Testis (tissue), 2 donors: ENCODE measurements at regions not wholly inside any gene's neighbourhood (a gene's known extent, or its start where the extent isn't known, plus 50 kb on each side); places are given as distances from the start of the nearest gene placed in this dataset.

Experiments used
- POLR2A ChIP-seq: fragments of 450-650 bp; IDR thresholded peaks from one replicate; pipeline ENCODE4 v1.6.1; 2017; ENCODE audit warnings: antibody characterized with exemption, mild to moderate bottlenecking, moderate library complexity
- TF ChIP-seq, protein P1 (sequence below), 3 experiments: fragments of 450-650 bp in 2 of 3; fragments of 200-600 bp in 1 of 3; sonication (generic) in 1 of 3; IDR thresholded peaks; one replicate each; pipeline ENCODE4 v1.5.1; 2016 to 2019; ENCODE audit warnings: antibody characterized with exemption in 3 of 3, mild to moderate bottlenecking in 2 of 3, moderate library complexity in 1 of 3

- TF ChIP-seq, protein P1, sequence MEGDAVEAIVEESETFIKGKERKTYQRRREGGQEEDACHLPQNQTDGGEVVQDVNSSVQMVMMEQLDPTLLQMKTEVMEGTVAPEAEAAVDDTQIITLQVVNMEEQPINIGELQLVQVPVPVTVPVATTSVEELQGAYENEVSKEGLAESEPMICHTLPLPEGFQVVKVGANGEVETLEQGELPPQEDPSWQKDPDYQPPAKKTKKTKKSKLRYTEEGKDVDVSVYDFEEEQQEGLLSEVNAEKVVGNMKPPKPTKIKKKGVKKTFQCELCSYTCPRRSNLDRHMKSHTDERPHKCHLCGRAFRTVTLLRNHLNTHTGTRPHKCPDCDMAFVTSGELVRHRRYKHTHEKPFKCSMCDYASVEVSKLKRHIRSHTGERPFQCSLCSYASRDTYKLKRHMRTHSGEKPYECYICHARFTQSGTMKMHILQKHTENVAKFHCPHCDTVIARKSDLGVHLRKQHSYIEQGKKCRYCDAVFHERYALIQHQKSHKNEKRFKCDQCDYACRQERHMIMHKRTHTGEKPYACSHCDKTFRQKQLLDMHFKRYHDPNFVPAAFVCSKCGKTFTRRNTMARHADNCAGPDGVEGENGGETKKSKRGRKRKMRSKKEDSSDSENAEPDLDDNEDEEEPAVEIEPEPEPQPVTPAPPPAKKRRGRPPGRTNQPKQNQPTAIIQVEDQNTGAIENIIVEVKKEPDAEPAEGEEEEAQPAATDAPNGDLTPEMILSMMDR (IDR thresholded peaks at IDR 0.05) = no peak
- no peak for TF ChIP-seq POLR2A
Observed at GRCh38 chr9:115374724-115375268, 256.8 kb upstream of the TNC start.
